HAP-1 (cell line): ENCODE measurements at regions not wholly inside any gene's neighbourhood (a gene's known extent, or its start where the extent isn't known, plus 50 kb on each side); places are given as distances from the start of the nearest gene placed in this dataset.

Experiments
- DNase-seq, 2 experiments: peaks; one replicate each; pipeline ENCODE4 v3.0.0-alpha.2; 2016 to 2020; ENCODE audit warnings: low spot score in 2 of 2
- H3K27me3 ChIP-seq: fragments of 250-450 bp; sonication (Bioruptor Pico); 2 replicates; pipeline ENCODE4 v1.5.1; 2020; ENCODE audit warnings: low read depth, mild to moderate bottlenecking, moderate library complexity
- H3K36me3 ChIP-seq: fragments of 250-450 bp; sonication (Bioruptor Pico); replicated peaks from 2 replicates; pipeline ENCODE4 v1.5.1; 2020; ENCODE audit warnings: mild to moderate bottlenecking
- H3K4me1 ChIP-seq: fragments of 250-450 bp; sonication (Bioruptor Pico); 2 replicates; pipeline ENCODE4 v1.5.1; 2020; ENCODE audit warnings: mild to moderate bottlenecking
- H3K4me3 ChIP-seq: fragments of 250-450 bp; sonication (Bioruptor Pico); 2 replicates; pipeline ENCODE4 v1.5.1; 2020; ENCODE audit warnings: mild to moderate bottlenecking, moderate library complexity
- H3K9me3 ChIP-seq: fragments of 250-450 bp; sonication (Bioruptor Pico); 2 replicates; pipeline ENCODE4 v1.5.1; 2020; ENCODE audit warnings: mild to moderate bottlenecking, moderate library complexity
- in situ Hi-C: fragments of 300-500 bp; cut with MboI; formaldehyde crosslinking; loops from 3 replicates; pipeline ENCODE4 v1.14.3; 2020; ENCODE audit warnings: low sequenced_read_pairs, inconsistent platforms, mixed read lengths

DNA sequence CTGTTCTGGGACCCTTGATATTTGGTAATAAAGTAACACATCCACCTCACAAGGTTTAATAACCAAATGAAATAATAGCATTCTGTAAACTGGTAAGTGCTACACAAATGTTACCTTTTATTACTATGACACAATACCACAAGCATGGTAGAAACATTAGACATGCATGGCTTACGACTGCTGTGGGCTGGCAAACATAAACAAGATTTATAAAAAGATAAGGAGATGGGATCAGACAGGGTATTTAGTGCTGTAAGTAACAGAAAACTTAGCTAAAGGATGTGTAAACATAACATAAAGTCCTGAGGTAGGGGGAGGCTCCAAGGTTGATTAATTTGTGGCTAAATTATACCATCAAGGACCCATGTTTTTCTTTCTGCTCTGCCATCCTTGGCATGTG, 212.6 kb downstream of the BARHL2 start:
- Histone ChIP-seq H3K27me3 (no peaks in the 10 kb centered on the region), H3K4me3 (no peak overlapping the region), H3K9me3 (no peaks in the 10 kb centered on the region), H3K36me3 (no peaks in the 10 kb centered on the region), H3K4me1 (peaks cover 4% of the 10 kb centered on the region)
- in situ Hi-C loops = no loop called here
- no peak for DNase-seq

DNA sequence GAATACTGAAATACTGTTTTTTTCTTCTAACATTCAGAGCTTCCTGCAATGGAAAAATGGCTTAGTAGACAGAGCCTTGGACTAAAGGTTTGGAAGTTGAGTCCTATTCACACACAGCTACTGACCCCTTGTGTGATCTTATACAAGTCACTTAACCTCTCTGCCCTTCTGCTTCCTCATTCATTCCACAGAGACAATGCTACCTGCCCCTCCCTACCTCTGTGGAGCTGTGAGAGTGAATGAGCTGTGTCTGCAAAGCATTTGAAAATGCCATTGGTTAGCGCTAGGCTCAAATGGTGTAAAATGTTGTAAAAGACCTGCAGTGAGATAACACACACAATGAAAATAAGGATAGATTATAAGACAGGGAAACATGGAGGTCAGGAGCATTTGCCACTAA, 214.4 kb downstream of the BARHL2 start:
- no peaks in the 10 kb centered on the region for H3K27me3 ChIP-seq
- in situ Hi-C loops = no loop called here
- no peaks in the 10 kb centered on the region for H3K36me3 ChIP-seq
- no peaks in the 10 kb centered on the region for H3K9me3 ChIP-seq
- no peak overlapping the region for H3K4me3 ChIP-seq
- no peak for DNase-seq
- peaks cover 4% of the 10 kb centered on the region for H3K4me1 ChIP-seq

DNA sequence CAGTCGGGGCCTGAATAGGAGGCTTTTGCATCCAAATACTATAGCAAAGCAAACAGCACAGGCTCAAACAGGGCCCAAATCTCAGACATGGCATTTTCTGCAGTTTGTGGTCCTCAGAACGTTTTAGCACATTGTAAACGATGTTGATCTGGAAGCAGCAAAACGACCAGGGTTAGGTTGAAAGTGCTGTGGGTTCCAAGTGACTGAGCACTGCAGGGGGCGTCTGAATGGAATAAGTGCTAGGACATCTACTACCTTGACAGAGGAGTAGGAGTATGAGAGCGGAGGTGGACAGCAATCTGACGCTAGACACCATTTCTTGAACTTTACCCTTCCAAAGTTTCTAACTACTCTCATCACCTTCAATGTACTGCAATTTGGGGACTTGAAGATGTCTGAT, 214.9 kb downstream of the BARHL2 start:
- Histone ChIP-seq H3K9me3 (no peaks in the 10 kb centered on the region), H3K36me3 (no peaks in the 10 kb centered on the region), H3K4me1 (peaks cover 4% of the 10 kb centered on the region), H3K27me3 (no peaks in the 10 kb centered on the region), H3K4me3 (no peak overlapping the region)
- in situ Hi-C loops = no loop called here
- DNase-seq = no peak

DNA sequence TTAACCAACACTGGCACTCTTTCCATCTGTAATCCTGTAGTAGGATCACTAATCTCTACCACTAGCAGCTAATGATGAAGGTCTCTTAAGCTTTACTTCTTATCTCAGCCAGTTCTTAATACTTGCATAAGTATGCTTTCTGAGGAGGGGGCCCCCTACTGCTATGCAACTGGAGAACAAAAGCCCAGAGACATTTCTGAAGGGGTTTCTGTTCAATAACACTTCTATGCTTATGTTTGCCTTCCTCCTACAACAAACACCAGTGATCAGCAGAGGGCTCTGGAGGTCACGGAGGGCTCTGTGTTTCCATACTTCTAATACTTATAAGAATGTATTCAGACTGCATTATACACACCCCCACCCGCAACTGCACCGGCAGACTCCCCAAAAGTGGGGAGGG, 215.8 kb downstream of the BARHL2 start:
- H3K9me3 ChIP-seq = no peaks in the 10 kb centered on the region
- H3K36me3 ChIP-seq = no peaks in the 10 kb centered on the region
- H3K4me1 ChIP-seq = peaks cover 4% of the 10 kb centered on the region
- peak; percentile 33 to 67 for DNase-seq
- H3K27me3 ChIP-seq = no peaks in the 10 kb centered on the region
- in situ Hi-C loops = no loop called here
- no peak overlapping the region for H3K4me3 ChIP-seq

DNA sequence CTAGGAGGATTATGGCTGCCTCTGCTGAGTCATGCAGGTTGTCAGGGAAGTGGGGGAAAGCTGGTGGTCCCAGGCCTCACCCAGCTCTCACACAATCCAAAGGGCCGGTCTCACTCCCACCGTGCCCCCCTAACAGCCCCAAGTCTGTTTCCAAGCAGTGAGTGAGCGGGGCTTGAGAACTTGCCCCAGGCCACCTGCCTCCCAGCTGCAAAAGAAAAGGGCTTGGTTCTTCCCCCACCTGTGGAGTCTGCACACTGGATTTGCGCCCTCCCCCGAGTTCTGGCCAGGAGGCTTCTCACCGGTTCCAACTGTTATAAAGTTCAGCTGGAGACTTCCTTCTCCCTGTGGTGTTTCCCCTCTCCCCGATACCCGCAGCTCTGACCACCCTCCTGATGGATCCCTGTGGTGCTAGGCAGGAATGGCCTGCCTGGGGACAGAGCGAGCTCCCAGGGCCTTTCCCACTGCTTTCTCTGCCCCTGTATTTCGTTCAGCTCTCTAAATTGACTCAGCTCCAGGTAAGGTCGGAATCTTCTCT, 222.3 kb downstream of the BARHL2 start:
- Histone ChIP-seq H3K27me3 (no peaks in the 10 kb centered on the region), H3K36me3 (no peaks in the 10 kb centered on the region), H3K4me3 (no peak overlapping the region), H3K9me3 (no peaks in the 10 kb centered on the region), H3K4me1 (0 out of 2 replicates have a peak, but pooled peaks cover 2% of the 10 kb centered on the region)
- DNase-seq = no peak
- in situ Hi-C loops = no loop called here

DNA sequence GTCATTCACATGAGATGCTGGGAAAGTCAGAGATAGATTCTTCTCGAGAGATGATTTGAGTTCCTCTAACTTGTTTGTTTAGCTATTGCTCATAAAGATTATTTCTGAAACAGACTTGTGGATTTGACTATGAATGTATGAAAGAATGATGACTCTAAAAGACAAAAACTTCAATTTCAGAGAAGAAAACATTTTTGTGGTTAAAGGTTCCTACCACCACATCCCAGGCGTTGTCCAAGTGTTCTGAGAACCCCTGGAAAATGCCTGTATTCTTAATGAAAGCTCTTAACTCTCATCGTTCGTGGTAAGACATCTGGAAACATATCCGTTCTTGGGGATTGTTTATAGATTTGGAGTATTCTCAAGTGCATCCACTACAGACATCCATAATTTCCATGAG, 228.7 kb downstream of the BARHL2 start:
- H3K4me3 ChIP-seq = no peak overlapping the region
- H3K36me3 ChIP-seq = no peaks in the 10 kb centered on the region
- peaks cover 4% of the 10 kb centered on the region; the same call in 1 of the 2 replicates for H3K27me3 ChIP-seq
- H3K9me3 ChIP-seq = no peaks in the 10 kb centered on the region
- H3K4me1 ChIP-seq = no peaks in the 10 kb centered on the region
- no peak for DNase-seq
- in situ Hi-C loops = no loop called here

DNA sequence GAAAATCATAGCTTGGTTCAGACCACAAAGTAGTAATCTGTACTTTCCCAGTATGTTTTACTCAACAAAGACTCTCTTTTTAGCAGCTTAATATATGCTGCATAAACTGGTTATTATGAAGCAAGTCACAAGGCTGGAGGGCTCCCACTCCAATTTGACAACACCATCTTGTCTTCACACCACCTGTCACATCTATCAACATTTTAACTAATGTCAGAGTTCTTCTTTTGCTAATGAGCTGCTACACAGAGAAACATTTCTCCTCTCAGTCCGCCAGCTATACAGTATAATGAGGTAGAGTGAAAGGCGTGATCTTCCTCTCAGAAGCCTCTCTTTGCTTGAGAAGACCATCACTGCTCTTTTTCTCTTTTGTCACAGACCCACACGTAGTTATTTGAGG, 230.1 kb downstream of the BARHL2 start:
- peaks cover 4% of the 10 kb centered on the region; the same call in 1 of the 2 replicates for H3K27me3 ChIP-seq
- in situ Hi-C loops = no loop called here

DNA sequence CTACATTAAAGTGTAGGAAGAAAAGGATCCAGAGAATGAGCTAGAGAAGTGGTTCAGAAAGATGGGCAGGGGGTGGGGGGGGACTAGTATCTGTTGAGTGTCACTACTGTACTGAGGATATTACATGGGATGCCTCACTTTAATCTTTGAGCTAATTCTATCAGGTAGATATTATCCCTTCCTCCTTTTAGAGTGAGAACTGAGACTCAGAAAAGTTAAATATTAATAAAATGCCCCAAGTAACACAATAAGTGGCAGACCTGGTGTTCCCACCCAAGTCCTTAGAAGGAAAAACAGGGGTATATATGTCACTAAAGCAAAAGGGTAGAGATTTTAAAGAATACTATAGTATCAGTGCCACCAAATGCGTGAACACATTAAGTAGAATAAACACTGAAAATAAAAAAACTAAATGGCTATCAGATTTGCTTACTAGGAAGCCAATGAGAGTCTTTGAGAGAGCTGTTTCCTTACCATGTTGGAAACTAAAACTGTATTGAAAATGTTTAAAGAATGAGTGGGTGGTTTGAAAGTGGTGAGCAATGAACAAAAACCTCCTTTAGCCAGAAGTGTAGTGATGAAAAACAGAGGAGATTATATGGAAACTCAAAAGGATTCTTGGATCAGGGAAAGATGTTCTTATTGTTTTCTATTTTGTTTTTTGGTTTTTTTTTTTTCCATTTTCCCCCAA, 230.8 kb downstream of the BARHL2 start:
- DNase-seq = no peak
- in situ Hi-C loops = no loop called here

More for the DNA sequence above, 230.1 kb downstream of the BARHL2 start:
- Histone ChIP-seq H3K4me1 (no peaks in the 10 kb centered on the region), H3K4me3 (no peak overlapping the region), H3K36me3 (no peaks in the 10 kb centered on the region), H3K9me3 (no peaks in the 10 kb centered on the region)
- no peak for DNase-seq

DNA sequence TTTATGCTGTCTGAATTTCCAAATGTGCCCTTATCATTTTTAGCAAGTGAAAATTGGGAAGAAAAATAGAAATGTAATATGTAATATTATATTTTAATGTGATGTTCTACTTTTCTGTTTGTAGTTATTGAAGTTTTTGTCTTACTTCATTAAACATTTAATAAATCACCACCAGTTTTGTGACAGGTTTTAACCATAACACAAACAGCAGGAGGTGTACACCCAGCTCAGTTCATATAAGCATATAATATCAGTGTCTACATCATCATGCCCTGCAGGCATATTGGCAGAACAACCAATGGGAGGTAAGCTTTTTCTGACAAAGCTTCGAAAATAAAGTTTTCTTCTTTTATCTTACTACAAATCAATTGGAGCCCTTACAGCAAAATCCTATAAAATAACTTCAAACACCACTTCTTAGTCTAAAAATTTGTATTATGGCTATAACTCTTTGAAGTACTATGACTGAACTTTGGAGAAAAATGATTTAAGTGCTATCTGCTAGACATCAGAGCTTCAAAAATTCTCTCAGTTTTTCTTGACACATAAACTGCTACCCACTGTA, 236.7 kb downstream of the BARHL2 start:
- Histone ChIP-seq H3K9me3 (no peaks in the 10 kb centered on the region), H3K27me3 (peaks cover 2% of the 10 kb centered on the region; the same call in 1 of the 2 replicates), H3K36me3 (no peaks in the 10 kb centered on the region), H3K4me1 (no peaks in the 10 kb centered on the region), H3K4me3 (no peak overlapping the region)
- in situ Hi-C loops = no loop called here
- no peak for DNase-seq

More for the DNA sequence above, 230.8 kb downstream of the BARHL2 start:
- Histone ChIP-seq H3K36me3 (no peaks in the 10 kb centered on the region), H3K4me3 (no peak overlapping the region), H3K9me3 (no peaks in the 10 kb centered on the region), H3K4me1 (no peaks in the 10 kb centered on the region), H3K27me3 (peaks cover 4% of the 10 kb centered on the region; the same call in 1 of the 2 replicates)

DNA sequence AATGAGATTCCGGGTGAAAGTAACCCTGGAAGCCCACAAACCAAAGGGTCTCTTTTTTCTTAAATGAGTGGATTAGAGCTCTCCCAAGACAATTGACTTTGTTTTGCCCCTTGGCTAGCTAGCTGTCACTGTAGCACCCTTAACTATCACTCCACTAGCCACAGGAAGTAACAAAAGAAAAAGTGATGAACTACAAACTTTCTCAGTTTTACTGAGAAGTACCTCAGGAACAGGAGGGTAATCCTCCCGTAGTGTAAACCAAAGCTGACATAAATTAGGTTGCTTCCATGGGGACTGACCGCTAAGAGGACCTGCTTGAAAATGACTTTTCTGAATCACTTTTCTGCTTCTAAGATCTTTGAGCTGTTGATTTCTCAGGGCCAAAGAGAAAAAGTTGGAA, 240.1 kb downstream of the BARHL2 start:
- DNase-seq = no peak
- H3K36me3 ChIP-seq = no peaks in the 10 kb centered on the region
- H3K27me3 ChIP-seq = peaks cover 9% of the 10 kb centered on the region
- in situ Hi-C loops = no loop called here
- no peaks in the 10 kb centered on the region for H3K4me1 ChIP-seq
- no peaks in the 10 kb centered on the region for H3K9me3 ChIP-seq
- H3K4me3 ChIP-seq = no peak overlapping the region

DNA sequence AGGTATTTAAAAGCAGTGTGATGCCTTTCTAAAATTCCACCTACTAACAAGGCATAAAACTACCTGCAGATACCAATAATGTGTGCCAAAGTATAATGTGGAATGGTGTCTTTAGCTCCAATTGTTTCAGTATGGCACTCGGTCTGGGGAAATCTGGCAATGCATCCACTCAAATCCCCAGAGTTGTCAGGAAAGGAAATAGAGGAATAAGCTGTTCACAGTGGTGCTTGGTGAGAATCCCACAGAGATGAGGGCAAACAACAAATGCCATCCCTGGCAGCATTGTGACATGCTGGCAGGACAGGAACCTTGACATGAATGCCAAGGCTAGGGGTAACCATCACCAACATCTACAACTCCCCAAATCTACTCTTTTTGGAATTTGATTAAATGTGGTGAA, 240.7 kb downstream of the BARHL2 start:
- Histone ChIP-seq H3K27me3 (peaks cover 9% of the 10 kb centered on the region), H3K4me1 (no peaks in the 10 kb centered on the region), H3K36me3 (no peaks in the 10 kb centered on the region), H3K4me3 (no peak overlapping the region), H3K9me3 (no peaks in the 10 kb centered on the region)
- DNase-seq = no peak
- in situ Hi-C loops = no loop called here

DNA sequence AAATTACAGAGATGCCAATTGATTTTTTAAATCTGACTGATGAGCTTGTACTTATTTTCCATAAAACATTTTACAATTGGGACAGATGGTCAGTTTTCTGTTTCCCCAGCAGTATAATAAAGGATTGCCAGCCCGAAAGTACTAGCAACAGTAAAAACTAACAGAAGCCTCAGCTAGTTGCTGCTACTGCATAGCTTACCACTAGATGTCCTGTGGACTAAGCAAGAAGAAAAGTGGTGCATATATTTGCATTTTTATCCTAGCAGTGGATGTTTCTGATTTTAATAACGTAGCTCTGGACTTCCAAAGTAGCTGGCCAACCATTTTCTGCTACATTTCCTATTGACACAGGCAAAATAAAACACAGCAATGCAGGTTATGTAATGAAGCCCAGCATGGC, 241.5 kb downstream of the BARHL2 start:
- no peaks in the 10 kb centered on the region for H3K36me3 ChIP-seq
- no peaks in the 10 kb centered on the region for H3K9me3 ChIP-seq
- H3K27me3 ChIP-seq = peaks cover 9% of the 10 kb centered on the region
- H3K4me1 ChIP-seq = no peaks in the 10 kb centered on the region
- in situ Hi-C loops = no loop called here
- DNase-seq = peak in 1 of 2 experiments; percentile 10
- no peak overlapping the region for H3K4me3 ChIP-seq

DNA sequence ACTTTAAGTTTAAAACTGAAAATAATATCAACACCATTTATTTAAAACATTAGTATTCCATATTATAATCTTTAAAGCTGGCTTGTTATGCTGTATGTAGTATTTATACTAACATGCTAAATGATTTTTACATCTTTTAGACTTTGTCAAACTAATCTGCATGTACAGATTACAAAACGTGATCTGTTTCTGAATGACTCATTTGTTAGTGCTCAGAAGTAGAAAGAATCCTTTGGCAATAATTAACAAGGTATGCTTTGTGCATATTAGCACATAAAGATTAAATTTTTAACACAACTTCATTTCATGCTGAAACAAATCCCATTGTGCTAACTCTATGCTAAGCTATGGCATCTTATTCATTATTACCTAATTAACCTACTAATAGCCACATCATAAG, 242.4 kb downstream of the BARHL2 start:
- in situ Hi-C loops = no loop called here
- DNase-seq = no peak
- Histone ChIP-seq H3K4me1 (no peaks in the 10 kb centered on the region), H3K4me3 (no peak overlapping the region), H3K9me3 (no peaks in the 10 kb centered on the region), H3K27me3 (peaks cover 9% of the 10 kb centered on the region), H3K36me3 (no peaks in the 10 kb centered on the region)

DNA sequence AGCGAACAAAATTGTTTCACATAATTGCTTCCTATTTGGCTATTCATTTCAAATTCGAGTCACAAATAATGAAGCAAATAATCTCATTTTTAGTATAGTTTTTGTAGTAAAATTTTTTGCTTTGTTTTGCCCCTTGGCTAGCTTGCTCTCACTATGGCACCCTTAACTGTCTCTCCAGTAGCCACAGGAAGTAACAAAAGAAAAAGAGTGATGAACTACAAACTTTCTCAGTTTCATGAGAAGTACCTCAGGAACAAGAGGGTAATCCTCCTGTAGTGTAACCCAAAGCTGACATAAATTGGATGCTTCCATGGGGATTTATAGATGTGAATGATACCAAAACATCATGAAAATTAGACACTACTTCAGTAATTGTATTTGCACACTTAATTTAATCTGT, 242.9 kb downstream of the BARHL2 start:
- Histone ChIP-seq H3K27me3 (peaks cover 9% of the 10 kb centered on the region), H3K36me3 (no peaks in the 10 kb centered on the region), H3K4me1 (no peaks in the 10 kb centered on the region), H3K9me3 (no peaks in the 10 kb centered on the region), H3K4me3 (no peak overlapping the region)
- in situ Hi-C loops = no loop called here
- DNase-seq = no peak
